Body of pancreas (tissue), 4 donors: ENCODE measurements at regions not wholly inside any gene's neighbourhood (a gene's known extent, or its start where the extent isn't known, plus 50 kb on each side); places are given as distances from the start of the nearest gene placed in this dataset.

ENCODE experiments used
- ATAC-seq: fragments of 150-250 bp; one replicate; pipeline ENCODE4 v1.9.1; 2016
- DNase-seq, 4 donors: peaks; one replicate each; pipeline ENCODE4 v3.0.0-alpha.2; 2019
- H3K27ac ChIP-seq, 4 donors: fragments of 200-600 bp; sonication (generic); 1 replicate in 3 of 4; 2 replicates in 1 of 4; pipeline versions ENCODE4 v1.5.1 to v1.6.1; 2016 to 2019; ENCODE audit warnings: mild to moderate bottlenecking in 1 of 4, mixed read lengths in 1 of 4, moderate library complexity in 1 of 4
- H3K27me3 ChIP-seq, 2 donors: fragments of 200-600 bp; sonication (generic); one replicate each; pipeline ENCODE4 v1.6.0; 2016; ENCODE audit warnings: mild to moderate bottlenecking in 1 of 2
- H3K36me3 ChIP-seq, 2 donors: fragments of 200-600 bp; sonication (generic); replicated peaks in 1 of 2; 2 replicates each; pipeline ENCODE4 v1.5.1; 2016; ENCODE audit warnings: low read depth in 2 of 2; ENCODE audit not compliant: insufficient read depth in 1 of 2
- H3K4me1 ChIP-seq: fragments of 200-600 bp; sonication (generic); one replicate; pipeline ENCODE4 v1.6.0; 2016
- H3K4me3 ChIP-seq, 2 donors: fragments of 200-600 bp; sonication (generic); 1 replicate in 1 of 2; 2 replicates in 1 of 2; pipeline ENCODE4 v1.5.1; 2016 to 2019
- H3K9me3 ChIP-seq, 3 donors: fragments of 200-600 bp; sonication (generic); 1 replicate in 2 of 3; 2 replicates in 1 of 3; pipeline ENCODE4 v1.5.1; 2016
- CTCF ChIP-seq, 7 experiments: fragments of 450-650 bp in 4 of 7; fragments of 200-600 bp in 3 of 7; sonication (generic) in 3 of 7; IDR thresholded peaks; one replicate each; pipeline ENCODE4 v1.5.1; 2016 to 2019; ENCODE audit warnings: antibody characterized with exemption in 7 of 7
- POLR2A ChIP-seq, 3 donors: fragments of 450-650 bp; IDR thresholded peaks; one replicate each; pipeline ENCODE4 v1.6.1; 2016; ENCODE audit warnings: antibody characterized with exemption in 3 of 3, mild to moderate bottlenecking in 2 of 3
- WGBS, 2 donors: methylation state at CpG; one replicate each; pipeline ENCODE4 v1.1.5; 2017; 5-methylcytosine and 5-hydroxymethylcytosine counted together
- intact Hi-C: fragments of 100-400 bp; cut with DNase I; formaldehyde crosslinking; loops from one replicate; pipeline ENCODE4 v1.15.1; 2023

- 49 to 54% methylated on average over 5 of the region's 5 CpGs for WGBS, 2 donors
These were observed 414.4 kb upstream of the SALL3 start for GRCh38 chr18:78565240-78565639.

GRCh38 chr18:78566065-78566464, 413.6 kb upstream of the SALL3 start:
- no peak for DNase-seq
- intact Hi-C loops = no loop called here
- 29 to 50% methylated on average over 1 of the region's 1 CpG for WGBS, 2 donors
- Histone ChIP-seq H3K4me1 (no peaks in the 10 kb centered on the region), H3K36me3 (no peaks in the 10 kb centered on the region), H3K27me3 (no peaks in the 10 kb centered on the region), H3K9me3 (no peaks in the 10 kb centered on the region), H3K4me3 (no peak overlapping the region), H3K27ac (no peak overlapping the region)
- ATAC-seq = no peak
- no peak for TF ChIP-seq POLR2A (IDR thresholded peaks at IDR 0.05)
- TF ChIP-seq CTCF (IDR thresholded peaks at IDR 0.05) = no peak

More at GRCh38 chr18:78565240-78565639, 414.4 kb upstream of the SALL3 start:
- Histone ChIP-seq H3K27ac (no peak overlapping the region), H3K36me3 (no peaks in the 10 kb centered on the region), H3K9me3 (no peaks in the 10 kb centered on the region), H3K27me3 (no peaks in the 10 kb centered on the region), H3K4me3 (no peak overlapping the region), H3K4me1 (no peaks in the 10 kb centered on the region)
- intact Hi-C loops = no loop called here
- no peak for DNase-seq
- TF ChIP-seq CTCF (IDR thresholded peaks at IDR 0.05) (no peak), POLR2A (IDR thresholded peaks at IDR 0.05) (no peak)
- no peak for ATAC-seq

- ATAC-seq (no peak), DNase-seq (no peak)
- intact Hi-C loops = no loop called here
- H3K4me3 ChIP-seq = no peak overlapping the region
- H3K4me1 ChIP-seq = no peaks in the 10 kb centered on the region
- H3K27me3 ChIP-seq = no peaks in the 10 kb centered on the region
- 62 to 72% methylated on average over 5 to 8 of the region's 8 CpGs for WGBS, 2 donors
- no peaks in the 10 kb centered on the region for H3K9me3 ChIP-seq
- no peak overlapping the region for H3K27ac ChIP-seq
- no peak for TF ChIP-seq POLR2A (IDR thresholded peaks at IDR 0.05)
- TF ChIP-seq CTCF (IDR thresholded peaks at IDR 0.05) = no peak
- no peaks in the 10 kb centered on the region for H3K36me3 ChIP-seq
These were observed 412.9 kb upstream of the SALL3 start for GRCh38 chr18:78566720-78567119.

- no peak overlapping the region for H3K27ac ChIP-seq
- peaks cover 0 to 15% (median 0%) of the 10 kb centered on the region in 3 donors for H3K9me3 ChIP-seq
- no peaks in the 10 kb centered on the region for H3K36me3 ChIP-seq
- H3K4me1 ChIP-seq = no peaks in the 10 kb centered on the region
- no peak for DNase-seq
- no peaks in the 10 kb centered on the region for H3K27me3 ChIP-seq
- TF ChIP-seq CTCF (IDR thresholded peaks at IDR 0.05) = no peak
- no peak for TF ChIP-seq POLR2A (IDR thresholded peaks at IDR 0.05)
- no peak overlapping the region for H3K4me3 ChIP-seq
- intact Hi-C loops = no loop called here
- ATAC-seq = no peak
- 77 to 81% methylated on average over 13 of the region's 13 CpGs for WGBS, 2 donors
These were observed 408.4 kb upstream of the SALL3 start for GRCh38 chr18:78571063-78571785.

- ATAC-seq (no peak), DNase-seq (no peak)
- TF ChIP-seq POLR2A (IDR thresholded peaks at IDR 0.05) (no peak), CTCF (IDR thresholded peaks at IDR 0.05) (no peak)
- 82 to 84% methylated on average over 16 to 17 of the region's 17 CpGs for WGBS, 2 donors
- H3K9me3 ChIP-seq = peaks cover 0 to 15% (median 0%) of the 10 kb centered on the region in 3 donors
- intact Hi-C loops = no loop called here
- H3K27me3 ChIP-seq = no peaks in the 10 kb centered on the region
- no peak overlapping the region for H3K27ac ChIP-seq
- H3K4me1 ChIP-seq = no peaks in the 10 kb centered on the region
- H3K36me3 ChIP-seq = no peaks in the 10 kb centered on the region
- H3K4me3 ChIP-seq = no peak overlapping the region
These were observed 407.7 kb upstream of the SALL3 start for GRCh38 chr18:78571831-78572347.
